ENCODE measurements at regions not wholly inside any gene's neighbourhood (a gene's known extent, or its start where the extent isn't known, plus 50 kb on each side); places are given as distances from the start of the nearest gene placed in this dataset.

DNA sequence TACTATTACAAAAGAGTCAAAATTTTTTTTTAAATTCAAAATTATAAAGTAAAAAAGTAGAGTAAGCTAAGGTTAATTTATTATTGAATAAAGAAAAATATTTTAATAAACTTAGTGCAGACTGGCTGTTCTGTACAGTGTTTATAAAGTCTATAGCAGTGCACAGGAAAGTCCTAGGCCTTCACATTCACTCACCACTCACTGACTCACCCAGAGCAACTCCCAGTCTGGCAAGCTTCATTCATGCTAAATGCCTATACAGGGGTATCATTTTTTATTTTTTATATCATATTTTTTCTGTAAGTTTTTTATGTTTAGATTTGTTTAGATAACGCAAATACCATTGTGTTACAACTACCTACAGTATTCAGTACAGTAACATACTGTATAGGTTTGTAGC, 700.7 kb upstream of the GRAMD2B start:
- no peak for TF ChIP-seq POLR2A (IDR thresholded peaks at IDR 0.05; ENCODE audit: low read length)
- TF ChIP-seq GATA1 (IDR thresholded peaks at IDR 0.05; ENCODE audit: low read depth, low read length) = no peak

Measured in erythroblast (primary cell).